Esophagus squamous epithelium (tissue), 5 donors: ENCODE measurements at regions not wholly inside any gene's neighbourhood (a gene's known extent, or its start where the extent isn't known, plus 50 kb on each side); places are given as distances from the start of the nearest gene placed in this dataset.

Experiments
- DNase-seq: peaks from one replicate; lab custom pipeline; 2025; lab: John Stamatoyannopoulos, UW
- H3K27ac ChIP-seq, 4 donors: fragments of 200-600 bp; sonication (generic); one replicate each; pipeline ENCODE4 v1.5.1; 2016 to 2019; ENCODE audit warnings: mild to moderate bottlenecking in 1 of 4
- H3K27me3 ChIP-seq, 4 donors: fragments of 200-600 bp; sonication (generic); 1 replicate in 3 of 4; 2 replicates in 1 of 4; pipeline versions ENCODE4 v1.5.1 to v1.6.0; 2017 to 2021; ENCODE audit warnings: antibody characterized with exemption in 1 of 4
- H3K36me3 ChIP-seq, 3 donors: fragments of 200-600 bp; sonication (generic); one replicate each; pipeline ENCODE4 v1.5.1; 2016 to 2019
- H3K4me1 ChIP-seq, 3 donors: fragments of 200-600 bp; sonication (generic); one replicate each; pipeline ENCODE4 v1.5.1; 2017 to 2019
- H3K4me3 ChIP-seq, 4 donors: fragments of 200-600 bp; sonication (generic); 1 replicate in 3 of 4; 2 replicates in 1 of 4; pipeline ENCODE4 v1.5.1; 2016 to 2019; ENCODE audit warnings: mild to moderate bottlenecking in 2 of 4, moderate library complexity in 1 of 4
- H3K9me3 ChIP-seq, 3 donors: fragments of 200-600 bp; sonication (generic); one replicate each; pipeline ENCODE4 v1.5.1; 2016 to 2019
- CTCF ChIP-seq, 6 experiments: fragments of 450-650 bp in 4 of 6; fragments of 200-600 bp in 2 of 6; sonication (generic) in 2 of 6; IDR thresholded peaks; one replicate each; pipeline ENCODE4 v1.5.1; 2016 to 2019; ENCODE audit warnings: antibody characterized with exemption in 6 of 6, mild to moderate bottlenecking in 4 of 6, moderate library complexity in 4 of 6
- POLR2A ChIP-seq, 4 donors: fragments of 450-650 bp; IDR thresholded peaks; one replicate each; pipeline ENCODE4 v1.6.1; 2017; ENCODE audit warnings: antibody characterized with exemption in 4 of 4, mild to moderate bottlenecking in 4 of 4, moderate library complexity in 3 of 4
- whole genome bisulfite sequencing, 2 donors: methylation state at CpG; one replicate each; pipeline ENCODE4 v1.1.5; 2018; 5-methylcytosine and 5-hydroxymethylcytosine counted together
- intact Hi-C: fragments of 100-400 bp; cut with DNase I; formaldehyde crosslinking; loops from one replicate; pipeline ENCODE4 v1.15.0; 2022
- donor health status: DM: yes; HTN: yes; CAD: no.

- Histone ChIP-seq H3K9me3 (no peaks in the 10 kb centered on the region), H3K27ac (no peak overlapping the region), H3K4me3 (no peak overlapping the region), H3K36me3 (no peaks in the 10 kb centered on the region), H3K27me3 (peaks cover 0 to 4% (median 0%) of the 10 kb centered on the region in 4 donors), H3K4me1 (peaks cover 3 to 12% (median 10%) of the 10 kb centered on the region in 3 donors)
- intact Hi-C loops, result no loop called here
- no peak for TF ChIP-seq CTCF (IDR thresholded peaks at IDR 0.05)
- TF ChIP-seq POLR2A (IDR thresholded peaks at IDR 0.05), result no peak
- WGBS, 2 donors, result 80 to 89% methylated on average over 9 of the region's 9 CpGs
- DNase-seq, result no peak
Observed at GRCh38 chr1:228980232-228980937, 245.1 kb downstream of the RHOU start.

DNA sequence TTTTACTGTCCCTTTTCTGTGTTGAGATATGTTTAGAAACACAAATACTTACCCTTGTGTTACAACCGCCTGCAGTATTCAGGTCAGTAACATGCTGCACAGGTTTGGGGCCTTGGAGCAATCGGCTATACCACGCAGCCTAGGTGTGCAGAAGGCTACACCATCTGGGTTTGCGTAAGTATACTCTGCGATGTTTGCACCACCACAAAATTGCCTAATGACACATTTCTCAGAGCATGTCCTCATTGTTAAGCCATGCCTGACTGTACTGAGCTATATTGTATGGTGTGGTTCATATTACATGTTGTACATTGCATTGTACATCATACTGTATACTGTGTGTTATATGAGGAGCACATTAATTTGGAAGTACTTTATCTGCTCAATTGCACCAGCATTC lies 247.4 kb downstream of the RHOU start:
- H3K27ac ChIP-seq, result no peak overlapping the region
- H3K4me3 ChIP-seq, result no peak overlapping the region
- TF ChIP-seq CTCF (IDR thresholded peaks at IDR 0.05) (no peak), POLR2A (IDR thresholded peaks at IDR 0.05) (no peak)
- DNase-seq, result no peak
- no peaks in the 10 kb centered on the region for H3K9me3 ChIP-seq
- no peaks in the 10 kb centered on the region for H3K36me3 ChIP-seq
- H3K27me3 ChIP-seq, result peaks cover 0 to 4% (median 0%) of the 10 kb centered on the region in 4 donors
- 85 to 89% methylated on average over 5 of the region's 5 CpGs for WGBS, 2 donors
- intact Hi-C loops, result no loop called here
- H3K4me1 ChIP-seq, result peaks cover 3 to 22% (median 20%) of the 10 kb centered on the region in 3 donors

- Histone ChIP-seq H3K36me3 (no peaks in the 10 kb centered on the region), H3K27ac (peak overlapping the region in 1 of 4 donors; percentile 13), H3K27me3 (peaks cover 0 to 4% (median 0%) of the 10 kb centered on the region in 4 donors), H3K4me1 (peaks cover 3 to 22% (median 17%) of the 10 kb centered on the region in 3 donors), H3K4me3 (no peak overlapping the region), H3K9me3 (no peaks in the 10 kb centered on the region)
- TF ChIP-seq CTCF (IDR thresholded peaks at IDR 0.05), result no peak
- TF ChIP-seq POLR2A (IDR thresholded peaks at IDR 0.05), result no peak
- DNase-seq, result no peak
- intact Hi-C loops, result no loop called here
- WGBS, 2 donors, result 75 to 83% methylated on average over 1 to 2 of the region's 6 CpGs
Observed at GRCh38 chr1:228983231-228983660, 248.0 kb downstream of the RHOU start.

DNA sequence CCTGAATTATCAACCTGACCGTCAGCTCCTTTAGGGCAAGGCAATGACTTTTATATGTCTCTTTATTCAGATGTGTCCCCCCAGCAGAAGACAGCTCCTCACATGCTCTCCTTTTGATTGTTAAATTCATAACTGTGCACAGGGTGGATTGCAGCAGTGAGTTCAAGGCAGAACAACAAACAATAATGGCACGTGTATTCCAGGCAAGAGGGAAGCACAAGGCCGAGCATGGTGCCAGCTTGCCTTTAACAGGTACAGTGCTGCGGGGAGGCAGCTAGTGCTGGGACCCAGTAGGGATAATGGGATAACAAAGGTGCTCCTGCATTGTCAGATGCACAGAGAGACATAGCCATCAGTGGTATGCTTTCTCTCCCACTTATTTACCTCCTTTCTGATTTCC lies 248.4 kb downstream of the RHOU start:
- intact Hi-C loops, result no loop called here
- no peak overlapping the region for H3K4me3 ChIP-seq
- peak overlapping the region in 1 of 4 donors; percentile 13 for H3K27ac ChIP-seq
- no peaks in the 10 kb centered on the region for H3K36me3 ChIP-seq
- no peak for TF ChIP-seq CTCF (IDR thresholded peaks at IDR 0.05)
- no peak for TF ChIP-seq POLR2A (IDR thresholded peaks at IDR 0.05)
- peaks cover 0 to 4% (median 0%) of the 10 kb centered on the region in 4 donors for H3K27me3 ChIP-seq
- H3K4me1 ChIP-seq, result peaks cover 0 to 18% (median 13%) of the 10 kb centered on the region in 3 donors
- no peak for DNase-seq
- WGBS, 2 donors, result 74 to 87% methylated on average over 4 of the region's 4 CpGs
- no peaks in the 10 kb centered on the region for H3K9me3 ChIP-seq

GRCh38 chr1:228984107-228984506 lies 248.8 kb downstream of the RHOU start:
- Histone ChIP-seq H3K27ac (no peak overlapping the region), H3K36me3 (no peaks in the 10 kb centered on the region), H3K4me1 (peaks cover 0 to 14% (median 9%) of the 10 kb centered on the region in 3 donors), H3K4me3 (no peak overlapping the region), H3K27me3 (peaks cover 0 to 1% (median 0%) of the 10 kb centered on the region in 4 donors), H3K9me3 (no peaks in the 10 kb centered on the region)
- TF ChIP-seq POLR2A (IDR thresholded peaks at IDR 0.05) (no peak), CTCF (IDR thresholded peaks at IDR 0.05) (no peak)
- intact Hi-C loops, result no loop called here
- no peak for DNase-seq
- WGBS, 2 donors, result 78 to 79% methylated on average over 1 of the region's 1 CpG
